NCI-H1092 treated with DMSO at 0.1 percent for 48 hours (cell line): ENCODE measurements at regions not wholly inside any gene's neighbourhood (a gene's known extent, or its start where the extent isn't known, plus 50 kb on each side); places are given as distances from the start of the nearest gene placed in this dataset.
"Not testable (repeated sequence)": the region's sequence is repeated elsewhere in the genome, so short reads cannot be mapped to it uniquely, and the experiment has no call there.

Experiments
- DNase-seq: peaks from one replicate; lab custom pipeline; 2025; lab: John Stamatoyannopoulos, UW

- DNase-seq, result no peak
Observed at GRCh38 chr13:37295071-37295470, 189.6 kb upstream of the CSNK1A1L start.

GRCh38 chr13:37294472-37294871 is 189.0 kb upstream of the CSNK1A1L start:
- DNase-seq, result no peak

GRCh38 chr13:37293295-37293694 is 187.8 kb upstream of the CSNK1A1L start:
- DNase-seq, result no peak

- DNase-seq, result no peak
Observed at GRCh38 chr13:37290716-37291505, 185.4 kb upstream of the CSNK1A1L start.

- DNase-seq, result no peak
Observed at GRCh38 chr13:37289212-37289935, 183.9 kb upstream of the CSNK1A1L start.

- DNase-seq, result no peak
Observed at GRCh38 chr13:37288057-37288720, 182.7 kb upstream of the CSNK1A1L start.

- not testable (repeated sequence) for DNase-seq
Observed at GRCh38 chr13:37280231-37280630, 174.8 kb upstream of the CSNK1A1L start.

- DNase-seq, result no peak
Observed at GRCh38 chr13:37277435-37278144, 172.1 kb upstream of the CSNK1A1L start.

GRCh38 chr13:37277007-37277406 is 171.5 kb upstream of the CSNK1A1L start:
- DNase-seq, result no peak

GRCh38 chr13:37274569-37275497 is 169.4 kb upstream of the CSNK1A1L start:
- no peak for DNase-seq

GRCh38 chr13:37273836-37274235 is 168.4 kb upstream of the CSNK1A1L start:
- no peak for DNase-seq

- DNase-seq, result no peak
Observed at GRCh38 chr13:37270226-37271001, 164.9 kb upstream of the CSNK1A1L start.

GRCh38 chr13:37263871-37264270 is 158.4 kb upstream of the CSNK1A1L start:
- no peak for DNase-seq

GRCh38 chr13:37257706-37258105 is 152.2 kb upstream of the CSNK1A1L start:
- DNase-seq, result no peak

- no peak for DNase-seq
Observed at GRCh38 chr13:37257051-37257450, 151.6 kb upstream of the CSNK1A1L start.

GRCh38 chr13:37241786-37242185 is 136.3 kb upstream of the CSNK1A1L start:
- DNase-seq, result no peak

- no peak for DNase-seq
Observed at GRCh38 chr13:37230346-37230745, 124.9 kb upstream of the CSNK1A1L start.

GRCh38 chr13:37229931-37230330 is 124.5 kb upstream of the CSNK1A1L start:
- no peak for DNase-seq

GRCh38 chr13:37226971-37227370 is 121.5 kb upstream of the CSNK1A1L start:
- no peak for DNase-seq

GRCh38 chr13:37225414-37226070 is 120.1 kb upstream of the CSNK1A1L start:
- no peak for DNase-seq
